HUES64 (cell line): ENCODE measurements at regions not wholly inside any gene's neighbourhood (a gene's known extent, or its start where the extent isn't known, plus 50 kb on each side); places are given as distances from the start of the nearest gene placed in this dataset.

Experiments
- H3K27ac ChIP-seq: 2 replicates; pipeline ENCODE4 v1.7.0; 2013; ENCODE audit warnings: low read depth, low read length, inconsistent platforms
- H3K27me3 ChIP-seq: 2 replicates; pipeline ENCODE4 v1.6.1; 2013; ENCODE audit warnings: mild to moderate bottlenecking, low read length; ENCODE audit not compliant: insufficient read depth
- H3K36me3 ChIP-seq: 2 replicates; pipeline ENCODE4 v1.6.1; 2013; ENCODE audit warnings: mild to moderate bottlenecking, low read length; ENCODE audit not compliant: insufficient read depth
- H3K4me1 ChIP-seq: 2 replicates; pipeline ENCODE4 v1.6.1; 2013; ENCODE audit warnings: mild to moderate bottlenecking, low read length, moderate library complexity; ENCODE audit not compliant: insufficient read depth
- H3K4me3 ChIP-seq: 2 replicates; pipeline ENCODE4 v1.5.1; 2013; ENCODE audit warnings: mild to moderate bottlenecking, low read length, moderate library complexity
- H3K9ac ChIP-seq: 2 replicates; pipeline ENCODE4 v1.6.1; 2013; ENCODE audit warnings: mild to moderate bottlenecking, low read depth, low read length
- H3K9me3 ChIP-seq: 2 replicates; pipeline ENCODE4 v1.6.1; 2013; ENCODE audit warnings: low read depth, low read length; ENCODE audit not compliant: insufficient read depth
- WGBS: fragments of 150-250, 120-280 bp; methylation state at CpG from one replicate; pipeline ENCODE4 v1.1.7; 2013; ENCODE audit warnings: missing lambda C conversion rate; 5-methylcytosine and 5-hydroxymethylcytosine counted together

GRCh38 chr10:90337316-90337715 is 520.5 kb downstream of the HTR7 start:
- Histone ChIP-seq H3K9ac (no peak overlapping the region), H3K27ac (no peak overlapping the region), H3K9me3 (no peaks in the 10 kb centered on the region), H3K4me1 (no peaks in the 10 kb centered on the region), H3K4me3 (no peak overlapping the region), H3K27me3 (no peaks in the 10 kb centered on the region), H3K36me3 (no peaks in the 10 kb centered on the region)
- WGBS = 100% methylated on average over 1 of the region's 1 CpG

- Histone ChIP-seq H3K4me3 (no peak overlapping the region), H3K27me3 (no peaks in the 10 kb centered on the region), H3K36me3 (no peaks in the 10 kb centered on the region), H3K9ac (no peak overlapping the region), H3K27ac (no peak overlapping the region), H3K9me3 (no peaks in the 10 kb centered on the region), H3K4me1 (peaks cover 4% of the 10 kb centered on the region; the same call in 1 of the 2 replicates)
These were observed 515.4 kb downstream of the HTR7 start for GRCh38 chr10:90342480-90342879.

- Histone ChIP-seq H3K27ac (no peak overlapping the region), H3K4me1 (peaks cover 4% of the 10 kb centered on the region; the same call in 1 of the 2 replicates), H3K9ac (no peak overlapping the region), H3K9me3 (no peaks in the 10 kb centered on the region), H3K27me3 (no peaks in the 10 kb centered on the region), H3K4me3 (no peak overlapping the region), H3K36me3 (no peaks in the 10 kb centered on the region)
These were observed 513.6 kb downstream of the HTR7 start for GRCh38 chr10:90344226-90344625.

- H3K9ac ChIP-seq = no peak overlapping the region
These were observed 510.6 kb downstream of the HTR7 start for GRCh38 chr10:90347239-90347638.

GRCh38 chr10:90350122-90350521 is 507.7 kb downstream of the HTR7 start:
- Histone ChIP-seq H3K27me3 (no peaks in the 10 kb centered on the region), H3K4me1 (0 out of 2 replicates have a peak, but pooled peaks cover 4% of the 10 kb centered on the region), H3K36me3 (no peaks in the 10 kb centered on the region), H3K27ac (no peak overlapping the region), H3K4me3 (no peak overlapping the region), H3K9ac (no peak overlapping the region), H3K9me3 (no peaks in the 10 kb centered on the region)
- 86% methylated on average over 1 of the region's 1 CpG for WGBS

More at GRCh38 chr10:90347239-90347638, 510.6 kb downstream of the HTR7 start:
- Histone ChIP-seq H3K4me1 (peaks cover 4% of the 10 kb centered on the region; the same call in 1 of the 2 replicates), H3K27ac (no peak overlapping the region), H3K36me3 (no peaks in the 10 kb centered on the region), H3K9me3 (no peaks in the 10 kb centered on the region), H3K27me3 (no peaks in the 10 kb centered on the region), H3K4me3 (no peak overlapping the region)
- WGBS = 76% methylated on average over 2 of the region's 2 CpGs

GRCh38 chr10:90352288-90352687 is 505.6 kb downstream of the HTR7 start:
- Histone ChIP-seq H3K4me3 (no peak overlapping the region), H3K9me3 (no peaks in the 10 kb centered on the region), H3K27me3 (no peaks in the 10 kb centered on the region), H3K36me3 (no peaks in the 10 kb centered on the region), H3K4me1 (no peaks in the 10 kb centered on the region), H3K9ac (no peak overlapping the region), H3K27ac (no peak overlapping the region)
- WGBS = 83% methylated on average over 7 of the region's 7 CpGs

- WGBS = 93% methylated on average over 4 of the region's 4 CpGs
- H3K4me1 ChIP-seq = no peaks in the 10 kb centered on the region
- no peaks in the 10 kb centered on the region for H3K36me3 ChIP-seq
- H3K9ac ChIP-seq = no peak overlapping the region
- H3K27me3 ChIP-seq = no peaks in the 10 kb centered on the region
- no peaks in the 10 kb centered on the region for H3K9me3 ChIP-seq
- no peak overlapping the region for H3K4me3 ChIP-seq
- H3K27ac ChIP-seq = no peak overlapping the region
These were observed 502.9 kb downstream of the HTR7 start for GRCh38 chr10:90354914-90355313.

GRCh38 chr10:90363799-90364483 is 493.9 kb downstream of the HTR7 start:
- no peaks in the 10 kb centered on the region for H3K36me3 ChIP-seq
- peak overlapping the region; percentile 91 for H3K27ac ChIP-seq
- H3K27me3 ChIP-seq = no peaks in the 10 kb centered on the region
- peak overlapping the region; percentile 30; the same call in 1 of the 2 replicates for H3K9ac ChIP-seq
- WGBS = 57% methylated on average over 4 of the region's 4 CpGs
- peak overlapping the region; percentile 10; the same call in 1 of the 2 replicates for H3K4me3 ChIP-seq
- H3K9me3 ChIP-seq = no peaks in the 10 kb centered on the region
- peaks cover 25% of the 10 kb centered on the region for H3K4me1 ChIP-seq

- WGBS = 87% methylated on average over 2 of the region's 2 CpGs
- Histone ChIP-seq H3K27ac (no peak overlapping the region), H3K27me3 (no peaks in the 10 kb centered on the region), H3K9ac (no peak overlapping the region), H3K4me3 (no peak overlapping the region), H3K9me3 (no peaks in the 10 kb centered on the region), H3K4me1 (no peaks in the 10 kb centered on the region), H3K36me3 (no peaks in the 10 kb centered on the region)
These were observed 485.4 kb downstream of the HTR7 start for GRCh38 chr10:90372451-90372850.

- Histone ChIP-seq H3K9me3 (no peaks in the 10 kb centered on the region), H3K36me3 (no peaks in the 10 kb centered on the region), H3K4me3 (no peak overlapping the region), H3K27me3 (no peaks in the 10 kb centered on the region), H3K9ac (no peak overlapping the region), H3K4me1 (no peaks in the 10 kb centered on the region), H3K27ac (no peak overlapping the region)
- no CpG with 5 or more reads among the region's 1 CpG for WGBS
These were observed 483.9 kb downstream of the HTR7 start for GRCh38 chr10:90373911-90374310.

- no peaks in the 10 kb centered on the region for H3K27me3 ChIP-seq
These were observed 479.2 kb downstream of the HTR7 start for GRCh38 chr10:90378524-90379076.

More at GRCh38 chr10:90378524-90379076, 479.2 kb downstream of the HTR7 start:
- Histone ChIP-seq H3K27ac (no peak overlapping the region), H3K4me1 (peaks cover 13% of the 10 kb centered on the region; the same call in 1 of the 2 replicates), H3K9me3 (no peaks in the 10 kb centered on the region), H3K36me3 (no peaks in the 10 kb centered on the region), H3K9ac (no peak overlapping the region), H3K4me3 (no peak overlapping the region)
- WGBS = 96% methylated on average over 3 of the region's 3 CpGs
